Astrocyte of the cerebellum (primary cell): ENCODE measurements at regions not wholly inside any gene's neighbourhood (a gene's known extent, or its start where the extent isn't known, plus 50 kb on each side); places are given as distances from the start of the nearest gene placed in this dataset.

Experiments used
- DNase-seq: peaks from one replicate; pipeline ENCODE4 v3.0.0-alpha.2; 2011; ENCODE audit warnings: low read depth
- H3K4me3 ChIP-seq: 2 replicates; pipeline ENCODE4 v1.5.1; 2011; ENCODE audit warnings: mild to moderate bottlenecking, low read depth, low read length, moderate library complexity
- in situ Hi-C: cut with HindIII; loops from 2 replicates; pipeline ENCODE4 v1.10.0; 2017; ENCODE audit warnings: low sequenced_read_pairs
- TF ChIP-seq, protein P1 (sequence below): IDR thresholded peaks from 2 replicates; pipeline ENCODE4 v1.5.1; 2012; ENCODE audit warnings: low read length, low read depth, moderate library complexity, mild to moderate bottlenecking; ENCODE audit errors: missing control alignments

DNA sequence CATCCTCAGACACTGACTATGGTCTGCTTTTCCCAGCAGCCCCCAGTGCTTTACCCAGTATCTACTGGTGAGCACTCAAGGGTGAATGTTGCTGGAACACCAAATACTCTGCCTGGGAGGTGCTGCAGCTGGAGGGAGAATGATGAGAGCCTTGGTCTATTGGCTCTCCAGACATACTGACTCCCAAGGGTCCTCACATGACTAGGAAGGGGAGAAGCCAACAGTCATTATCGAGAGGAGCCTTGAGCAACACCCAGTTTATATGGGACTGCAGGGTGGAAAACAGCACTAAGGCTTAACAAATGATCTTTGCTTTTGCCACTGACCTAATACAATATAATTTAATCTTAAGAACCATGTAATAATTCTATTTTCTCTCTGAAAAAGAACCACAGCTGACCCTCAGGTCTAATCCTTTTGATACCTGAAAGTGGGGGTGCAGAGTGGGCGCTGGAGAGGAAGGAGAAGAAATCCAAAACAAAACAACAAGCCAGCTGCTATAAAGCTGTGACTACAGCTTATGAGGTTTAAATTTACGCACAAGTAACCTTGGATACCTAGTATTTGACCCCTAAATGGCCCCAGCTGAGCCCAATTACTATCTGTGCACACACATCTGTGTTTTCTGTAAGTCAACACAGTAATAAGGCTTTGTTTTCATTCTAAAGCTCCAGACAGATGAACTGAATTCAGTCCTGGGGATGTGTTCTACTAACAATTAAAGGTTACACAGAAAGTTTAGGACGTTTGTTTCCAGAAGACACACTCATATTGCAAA is 107.8 kb upstream of the GRIP1 start:
- TF ChIP-seq, protein P1, sequence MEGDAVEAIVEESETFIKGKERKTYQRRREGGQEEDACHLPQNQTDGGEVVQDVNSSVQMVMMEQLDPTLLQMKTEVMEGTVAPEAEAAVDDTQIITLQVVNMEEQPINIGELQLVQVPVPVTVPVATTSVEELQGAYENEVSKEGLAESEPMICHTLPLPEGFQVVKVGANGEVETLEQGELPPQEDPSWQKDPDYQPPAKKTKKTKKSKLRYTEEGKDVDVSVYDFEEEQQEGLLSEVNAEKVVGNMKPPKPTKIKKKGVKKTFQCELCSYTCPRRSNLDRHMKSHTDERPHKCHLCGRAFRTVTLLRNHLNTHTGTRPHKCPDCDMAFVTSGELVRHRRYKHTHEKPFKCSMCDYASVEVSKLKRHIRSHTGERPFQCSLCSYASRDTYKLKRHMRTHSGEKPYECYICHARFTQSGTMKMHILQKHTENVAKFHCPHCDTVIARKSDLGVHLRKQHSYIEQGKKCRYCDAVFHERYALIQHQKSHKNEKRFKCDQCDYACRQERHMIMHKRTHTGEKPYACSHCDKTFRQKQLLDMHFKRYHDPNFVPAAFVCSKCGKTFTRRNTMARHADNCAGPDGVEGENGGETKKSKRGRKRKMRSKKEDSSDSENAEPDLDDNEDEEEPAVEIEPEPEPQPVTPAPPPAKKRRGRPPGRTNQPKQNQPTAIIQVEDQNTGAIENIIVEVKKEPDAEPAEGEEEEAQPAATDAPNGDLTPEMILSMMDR: no peak
- no peak overlapping the region for H3K4me3 ChIP-seq
- DNase-seq: no peak
- in situ Hi-C loops: no loop called here

GRCh38 chr12:66799551-66799950 is 120.7 kb upstream of the GRIP1 start:
- DNase-seq: no peak
- no peak overlapping the region for H3K4me3 ChIP-seq
- TF ChIP-seq, protein P1: no peak
- in situ Hi-C loops: no loop called here

GRCh38 chr12:66800046-66800445 is 121.2 kb upstream of the GRIP1 start:
- no peak overlapping the region for H3K4me3 ChIP-seq
- in situ Hi-C loops: no loop called here
- DNase-seq: no peak
- TF ChIP-seq, protein P1: no peak

GRCh38 chr12:66803930-66804329 is 125.1 kb upstream of the GRIP1 start:
- H3K4me3 ChIP-seq: no peak overlapping the region
- DNase-seq: no peak
- TF ChIP-seq, protein P1: no peak
- in situ Hi-C loops: no loop called here

- in situ Hi-C loops: no loop called here
- TF ChIP-seq, protein P1: no peak
Measured at GRCh38 chr12:66804563-66804974, 125.7 kb upstream of the GRIP1 start.

DNA sequence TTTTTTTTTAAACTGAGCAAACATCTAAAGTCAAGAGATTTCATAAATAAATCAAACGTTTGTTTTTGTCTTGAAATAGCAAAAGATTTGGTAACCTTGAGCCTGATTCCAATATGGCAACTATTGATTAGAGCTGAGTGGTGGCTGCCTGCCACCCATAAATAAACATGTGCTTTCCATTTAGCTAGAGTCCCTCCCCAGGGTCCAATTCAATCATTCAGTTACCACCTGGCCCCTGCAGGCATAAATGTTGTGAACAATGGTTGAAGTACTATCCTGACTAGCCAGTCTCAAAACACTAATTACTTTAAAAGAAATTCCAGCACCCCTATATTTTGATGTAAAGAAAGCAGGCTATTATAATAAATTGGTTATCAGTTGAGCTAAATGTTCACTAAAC is 129.7 kb upstream of the GRIP1 start:
- H3K4me3 ChIP-seq: no peak overlapping the region
- DNase-seq: no peak
- TF ChIP-seq, protein P1: no peak
- in situ Hi-C loops: no loop called here

More at GRCh38 chr12:66804563-66804974, 125.7 kb upstream of the GRIP1 start:
- no peak overlapping the region for H3K4me3 ChIP-seq
- no peak for DNase-seq
